GM10266 (cell line): ENCODE measurements at regions not wholly inside any gene's neighbourhood (a gene's known extent, or its start where the extent isn't known, plus 50 kb on each side); places are given as distances from the start of the nearest gene placed in this dataset.

Experiments used
- DNase-seq: peaks from one replicate; pipeline ENCODE4 v3.0.0; 2012; ENCODE audit errors: extremely low spot score
- CTCF ChIP-seq: IDR thresholded peaks from 2 replicates; pipeline ENCODE4 v1.5.1; 2012; ENCODE audit warnings: mild to moderate bottlenecking, low read depth; ENCODE audit not compliant: control insufficient read depth, insufficient read depth; ENCODE audit errors: missing control alignments

DNA sequence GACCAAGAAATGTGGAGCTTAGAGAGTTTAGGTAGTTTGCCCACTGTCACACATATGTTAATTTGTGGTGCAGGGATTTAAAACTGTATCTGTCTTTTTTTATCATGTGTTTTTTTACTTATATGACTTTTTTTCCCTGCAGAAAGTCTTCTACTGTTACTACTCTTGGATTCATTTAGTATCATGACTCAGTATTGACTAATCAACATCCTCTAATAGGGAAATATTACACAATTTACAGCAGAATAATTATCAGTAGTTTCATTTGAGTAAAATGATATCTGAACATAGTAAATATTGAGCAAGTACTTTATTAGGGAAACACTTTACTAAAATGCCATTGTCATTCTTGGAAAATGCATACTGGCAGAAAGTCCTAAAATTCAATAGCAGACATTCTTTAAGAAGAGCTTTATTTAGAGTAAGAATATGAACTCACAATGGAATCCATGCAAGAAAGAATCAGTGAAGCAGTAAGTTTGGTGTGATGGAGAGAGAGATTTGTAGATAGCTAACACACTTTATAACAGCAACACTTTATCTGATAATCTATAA is 425.9 kb upstream of the SLC8A1 start:
- no peak for DNase-seq

GRCh38 chr2:40879305-40879704 is 427.4 kb upstream of the SLC8A1 start:
- DNase-seq = no peak
- no peak for TF ChIP-seq CTCF

More for the DNA sequence above, 425.9 kb upstream of the SLC8A1 start:
- TF ChIP-seq CTCF = no peak

DNA sequence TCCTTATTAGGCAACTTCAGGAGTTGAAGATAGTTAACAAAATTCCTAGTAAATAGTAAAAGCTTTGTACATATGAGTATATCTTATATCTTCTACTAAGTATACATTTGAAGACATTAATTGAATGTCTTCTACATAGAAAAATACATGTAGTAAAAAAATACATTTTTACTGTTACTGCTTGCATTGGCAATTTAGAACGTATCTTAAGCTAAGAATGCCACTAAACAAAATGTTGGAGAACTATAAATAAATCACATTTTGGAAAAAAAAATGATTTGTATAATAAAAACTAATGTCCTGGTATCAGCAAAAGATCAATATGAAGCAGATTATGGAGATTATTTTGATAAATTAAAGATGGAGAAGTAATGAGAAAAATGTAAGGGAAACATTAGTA is 434.2 kb upstream of the SLC8A1 start:
- DNase-seq = no peak
- no peak for TF ChIP-seq CTCF

GRCh38 chr2:40886655-40887054 is 434.8 kb upstream of the SLC8A1 start:
- no peak for DNase-seq
- no peak for TF ChIP-seq CTCF

GRCh38 chr2:40896358-40896757 is 444.5 kb upstream of the SLC8A1 start:
- DNase-seq = no peak
- no peak for TF ChIP-seq CTCF

DNA sequence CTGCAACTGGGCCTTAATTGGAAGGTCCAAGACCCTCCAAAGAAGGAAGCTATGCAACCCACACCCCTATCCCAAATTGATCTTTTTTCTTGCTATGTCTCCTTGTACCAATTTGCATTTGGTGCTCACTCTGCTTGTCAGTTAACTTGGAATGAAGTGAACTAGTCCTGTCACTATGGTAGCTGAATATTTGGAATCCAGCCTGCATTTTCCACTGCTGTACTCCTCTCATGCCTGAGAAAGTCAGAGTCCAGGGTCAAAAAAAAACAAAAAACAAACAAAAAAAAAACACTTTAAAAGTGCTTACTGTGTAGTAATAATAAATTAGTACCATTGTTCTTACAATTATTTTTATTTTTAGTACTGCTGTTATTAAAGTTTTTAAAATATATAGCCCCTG is 462.8 kb upstream of the SLC8A1 start:
- TF ChIP-seq CTCF = no peak
- no peak for DNase-seq

DNA sequence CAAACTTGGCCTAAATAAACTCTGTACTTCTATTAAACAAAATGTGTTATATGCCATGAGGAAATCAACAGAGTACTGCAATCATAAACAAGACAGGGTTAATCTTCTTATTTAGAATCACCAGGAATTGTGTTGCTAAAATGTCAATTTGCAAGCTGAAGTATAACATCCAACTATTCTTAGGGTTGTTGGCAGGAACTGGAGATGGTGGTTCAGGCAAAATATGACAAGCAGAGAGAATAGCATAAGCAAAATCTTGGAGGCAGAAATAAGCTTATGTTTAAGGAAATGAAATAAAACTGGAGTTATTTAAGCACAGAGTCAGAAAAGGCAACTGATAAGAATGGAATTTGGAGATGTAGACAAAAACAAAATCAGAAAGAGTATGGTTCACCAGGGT is 463.8 kb upstream of the SLC8A1 start:
- TF ChIP-seq CTCF = no peak
- no peak for DNase-seq
